Tibial nerve (tissue), 4 donors: ENCODE measurements at regions not wholly inside any gene's neighbourhood (a gene's known extent, or its start where the extent isn't known, plus 50 kb on each side); places are given as distances from the start of the nearest gene placed in this dataset.

Source experiments
- DNase-seq, 2 donors: peaks; one replicate each; pipeline ENCODE4 v3.0.0-alpha.2; 2019; ENCODE audit warnings: low spot score in 2 of 2
- H3K27ac ChIP-seq, 4 donors: fragments of 200-600 bp; sonication (generic) in 3 of 4; one replicate each; pipeline ENCODE4 v1.5.1; 2017 to 2019; ENCODE audit warnings: mild to moderate bottlenecking in 1 of 4
- H3K27me3 ChIP-seq, 2 donors: fragments of 200-600 bp; sonication (generic) in 1 of 2; one replicate each; pipeline versions ENCODE4 v1.5.1 to v1.6.0; 2017 to 2019
- H3K36me3 ChIP-seq, 3 donors: fragments of 200-600 bp; sonication (generic); one replicate each; pipeline ENCODE4 v1.5.1; 2018 to 2019
- H3K4me1 ChIP-seq, 4 donors: fragments of 200-600 bp; sonication (generic) in 3 of 4; one replicate each; pipeline ENCODE4 v1.5.1; 2017 to 2019
- H3K4me3 ChIP-seq, 4 donors: fragments of 200-600 bp; sonication (generic) in 3 of 4; one replicate each; pipeline ENCODE4 v1.5.1; 2017 to 2019; ENCODE audit warnings: mild to moderate bottlenecking in 1 of 4, moderate library complexity in 1 of 4
- H3K9me3 ChIP-seq, 4 donors: fragments of 200-600 bp; sonication (generic) in 3 of 4; one replicate each; pipeline ENCODE4 v1.5.1; 2017 to 2019
- CTCF ChIP-seq, 5 experiments: fragments of 200-600 bp in 3 of 5; fragments of 450-650 bp in 2 of 5; sonication (generic) in 3 of 5; IDR thresholded peaks; one replicate each; pipeline ENCODE4 v1.5.1; 2016 to 2019; ENCODE audit warnings: antibody characterized with exemption in 5 of 5, mild to moderate bottlenecking in 3 of 5, moderate library complexity in 2 of 5
- EP300 ChIP-seq, 2 donors: sonication (generic); formaldehyde crosslinking; IDR thresholded peaks; one replicate each; pipeline ENCODE4 v1.6.1; 2017; ENCODE audit warnings: antibody characterized with exemption in 2 of 2, mild to moderate bottlenecking in 1 of 2
- POLR2A ChIP-seq, 2 donors: fragments of 450-650 bp; IDR thresholded peaks; one replicate each; pipeline ENCODE4 v1.6.1; 2017; ENCODE audit warnings: antibody characterized with exemption in 2 of 2, mild to moderate bottlenecking in 2 of 2, moderate library complexity in 2 of 2
- WGBS, 2 donors: methylation state at CpG; one replicate each; pipeline ENCODE4 v1.1.5; 2018; 5-methylcytosine and 5-hydroxymethylcytosine counted together

GRCh38 chr18:24840640-24841039 lies 380.2 kb downstream of the HRH4 start:
- no peak for DNase-seq
- WGBS, 2 donors, result 86 to 91% methylated on average over 6 of the region's 6 CpGs
- Histone ChIP-seq H3K27me3 (no peaks in the 10 kb centered on the region), H3K27ac (no peak overlapping the region), H3K36me3 (no peaks in the 10 kb centered on the region), H3K4me3 (no peak overlapping the region), H3K4me1 (no peaks in the 10 kb centered on the region), H3K9me3 (no peaks in the 10 kb centered on the region)
- no peak for TF ChIP-seq EP300 (IDR thresholded peaks at IDR 0.05)
- no peak for TF ChIP-seq POLR2A (IDR thresholded peaks at IDR 0.05)
- TF ChIP-seq CTCF (IDR thresholded peaks at IDR 0.05), result no peak

- no peak overlapping the region for H3K27ac ChIP-seq
- WGBS, 2 donors, result 85% methylated on average over 8 of the region's 8 CpGs
- DNase-seq, result no peak
- no peaks in the 10 kb centered on the region for H3K9me3 ChIP-seq
- no peaks in the 10 kb centered on the region for H3K27me3 ChIP-seq
- H3K4me3 ChIP-seq, result no peak overlapping the region
- no peaks in the 10 kb centered on the region for H3K36me3 ChIP-seq
- TF ChIP-seq POLR2A (IDR thresholded peaks at IDR 0.05), result no peak
- TF ChIP-seq CTCF (IDR thresholded peaks at IDR 0.05), result no peak
- no peak for TF ChIP-seq EP300 (IDR thresholded peaks at IDR 0.05)
- no peaks in the 10 kb centered on the region for H3K4me1 ChIP-seq
These were observed 381.1 kb downstream of the HRH4 start for GRCh38 chr18:24841536-24841935.

GRCh38 chr18:24843123-24843522 lies 382.7 kb downstream of the HRH4 start:
- no peaks in the 10 kb centered on the region for H3K9me3 ChIP-seq
- TF ChIP-seq CTCF (IDR thresholded peaks at IDR 0.05) (no peak), EP300 (IDR thresholded peaks at IDR 0.05) (no peak), POLR2A (IDR thresholded peaks at IDR 0.05) (no peak)
- no peak overlapping the region for H3K4me3 ChIP-seq
- no peak for DNase-seq
- no peaks in the 10 kb centered on the region for H3K36me3 ChIP-seq
- no peaks in the 10 kb centered on the region for H3K4me1 ChIP-seq
- no peaks in the 10 kb centered on the region for H3K27me3 ChIP-seq
- 91 to 94% methylated on average over 1 of the region's 1 CpG for WGBS, 2 donors
- no peak overlapping the region for H3K27ac ChIP-seq

GRCh38 chr18:24846138-24846537 lies 385.7 kb downstream of the HRH4 start:
- Histone ChIP-seq H3K4me3 (no peak overlapping the region), H3K4me1 (no peaks in the 10 kb centered on the region), H3K9me3 (no peaks in the 10 kb centered on the region), H3K36me3 (no peaks in the 10 kb centered on the region), H3K27me3 (no peaks in the 10 kb centered on the region), H3K27ac (no peak overlapping the region)
- WGBS, 2 donors, result 67 to 83% methylated on average over 2 of the region's 2 CpGs
- TF ChIP-seq POLR2A (IDR thresholded peaks at IDR 0.05), result no peak
- no peak for TF ChIP-seq EP300 (IDR thresholded peaks at IDR 0.05)
- no peak for TF ChIP-seq CTCF (IDR thresholded peaks at IDR 0.05)
- DNase-seq, result no peak

- WGBS, 2 donors, result 70 to 77% methylated on average over 7 of the region's 7 CpGs
- Histone ChIP-seq H3K9me3 (no peaks in the 10 kb centered on the region), H3K4me1 (no peaks in the 10 kb centered on the region), H3K27ac (no peak overlapping the region), H3K4me3 (no peak overlapping the region), H3K36me3 (no peaks in the 10 kb centered on the region), H3K27me3 (no peaks in the 10 kb centered on the region)
- TF ChIP-seq CTCF (IDR thresholded peaks at IDR 0.05) (no peak), POLR2A (IDR thresholded peaks at IDR 0.05) (no peak), EP300 (IDR thresholded peaks at IDR 0.05) (no peak)
- no peak for DNase-seq
These were observed 390.1 kb downstream of the HRH4 start for GRCh38 chr18:24850532-24850931.
